Neural cell (in vitro differentiated cells): ENCODE measurements at regions not wholly inside any gene's neighbourhood (a gene's known extent, or its start where the extent isn't known, plus 50 kb on each side); places are given as distances from the start of the nearest gene placed in this dataset.

Source experiments
- H2AFZ ChIP-seq: fragments of 200-600, 300-800 bp; sonication (generic), shearing (Covaris generic); 2 replicates; pipeline ENCODE4 v1.6.0; 2014; ENCODE audit warnings: low read depth, mild to moderate bottlenecking, antibody characterized with exemption, low read length, moderate library complexity
- H3F3A ChIP-seq: fragments of 200-600 bp; shearing (Covaris generic); 2 replicates; pipeline ENCODE4 v1.6.1; 2016; ENCODE audit warnings: mild to moderate bottlenecking, moderate library complexity, mixed read lengths, antibody characterized with exemption, low read length; ENCODE audit not compliant: insufficient read depth, poor library complexity, severe bottlenecking
- H3K27ac ChIP-seq: fragments of 200-600, 300-800 bp; sonication (generic), shearing (Covaris generic); 2 replicates; pipeline ENCODE4 v1.5.1; 2014; ENCODE audit warnings: mild to moderate bottlenecking, low read length, moderate library complexity
- H3K27me3 ChIP-seq: fragments of 300-800, 200-600 bp; sonication (generic), shearing (Covaris generic); 2 replicates; pipeline ENCODE4 v1.6.0; 2014; ENCODE audit warnings: mild to moderate bottlenecking, low read depth, low read length, moderate library complexity; ENCODE audit not compliant: insufficient read depth
- H3K36me3 ChIP-seq: fragments of 300-800, 200-600 bp; sonication (generic), shearing (Covaris generic); 2 replicates; pipeline ENCODE4 v1.5.1; 2014; ENCODE audit warnings: mild to moderate bottlenecking, antibody characterized with exemption, low read length, moderate library complexity; ENCODE audit not compliant: insufficient read depth
- H3K4me2 ChIP-seq: fragments of 300-800, 200-600 bp; sonication (generic), shearing (Covaris generic); 2 replicates; pipeline ENCODE4 v1.6.0; 2014; ENCODE audit warnings: mild to moderate bottlenecking, low read length
- H3K4me3 ChIP-seq: fragments of 300-800, 200-600 bp; sonication (generic), shearing (Covaris generic); 2 replicates; pipeline ENCODE4 v1.5.1; 2014; ENCODE audit warnings: mild to moderate bottlenecking, low read length, moderate library complexity
- H3K79me2 ChIP-seq: fragments of 200-600 bp; shearing (Covaris generic); replicated peaks from 2 replicates; pipeline ENCODE4 v1.6.0; 2014; ENCODE audit warnings: mild to moderate bottlenecking, low read length, moderate library complexity; ENCODE audit not compliant: insufficient read depth
- H3K9ac ChIP-seq: fragments of 300-800, 200-600 bp; sonication (generic), shearing (Covaris generic); 2 replicates; pipeline ENCODE4 v1.6.1; 2016; ENCODE audit warnings: mild to moderate bottlenecking, low read length, mixed read lengths
- H3K9me2 ChIP-seq: fragments of 200-600 bp; shearing (Covaris generic); 2 replicates; pipeline ENCODE4 v1.6.1; 2016; ENCODE audit warnings: mild to moderate bottlenecking, low read length, mixed read lengths; ENCODE audit not compliant: insufficient read depth
- H3K9me3 ChIP-seq: fragments of 200-600, 300-800 bp; sonication (generic), shearing (Covaris generic); 2 replicates; pipeline ENCODE4 v1.6.1; 2016; ENCODE audit warnings: mild to moderate bottlenecking, mixed run types, low read length, moderate library complexity, mixed read lengths
- H4K20me1 ChIP-seq: fragments of 200-600 bp; shearing (Covaris generic); 2 replicates; pipeline ENCODE4 v1.6.1; 2016; ENCODE audit warnings: mild to moderate bottlenecking, mixed run types; ENCODE audit not compliant: insufficient read depth
- CTCF ChIP-seq: fragments of 450-650 bp; IDR thresholded peaks from 2 replicates; pipeline ENCODE4 v1.5.1; 2014; ENCODE audit warnings: antibody characterized with exemption, mild to moderate bottlenecking, moderate library complexity; ENCODE audit not compliant: poor library complexity, severe bottlenecking
- EP300 ChIP-seq: fragments of 450-650 bp; conservative IDR thresholded peaks from 2 replicates; pipeline ENCODE4 v1.6.1; 2014; ENCODE audit warnings: antibody characterized with exemption, mild to moderate bottlenecking, moderate library complexity; ENCODE audit not compliant: poor library complexity, severe bottlenecking
- EZH2 ChIP-seq: fragments of 200-600, 300-800 bp; shearing (Covaris generic), sonication (generic); IDR thresholded peaks from 2 replicates; pipeline ENCODE4 v1.6.1; 2014; ENCODE audit warnings: antibody characterized with exemption, low read length, borderline replicate concordance, mild to moderate bottlenecking; ENCODE audit not compliant: insufficient read depth, poor library complexity, severe bottlenecking
- MXI1 ChIP-seq: fragments of 450-650 bp; conservative IDR thresholded peaks from 2 replicates; pipeline ENCODE4 v1.6.1; 2014; ENCODE audit warnings: antibody characterized with exemption, mild to moderate bottlenecking; ENCODE audit not compliant: poor library complexity, severe bottlenecking
- POLR2AphosphoS5 ChIP-seq: IDR thresholded peaks from 2 replicates; pipeline ENCODE4 v1.6.1; 2012
- RAD21 ChIP-seq: fragments of 450-650 bp; conservative IDR thresholded peaks from 2 replicates; pipeline ENCODE4 v1.6.1; 2014; ENCODE audit warnings: antibody characterized with exemption, mild to moderate bottlenecking, moderate library complexity
- REST ChIP-seq: IDR thresholded peaks from 2 replicates; pipeline ENCODE4 v1.6.1; 2012; ENCODE audit warnings: borderline replicate concordance
- SMC3 ChIP-seq: fragments of 450-650 bp; conservative IDR thresholded peaks from 2 replicates; pipeline ENCODE4 v1.6.1; 2014; ENCODE audit warnings: antibody characterized with exemption, mild to moderate bottlenecking, moderate library complexity; ENCODE audit not compliant: poor library complexity
- TAF1 ChIP-seq: IDR thresholded peaks from 2 replicates; pipeline ENCODE4 v1.6.1; 2012; ENCODE audit warnings: low read depth

- no peak overlapping the region for H3K4me2 ChIP-seq
- no peaks in the 10 kb centered on the region for H4K20me1 ChIP-seq
- H3K9ac ChIP-seq = no peak overlapping the region
- no peaks in the 10 kb centered on the region for H3F3A ChIP-seq
- H3K79me2 ChIP-seq = no peaks in the 10 kb centered on the region
- no peaks in the 10 kb centered on the region for H3K36me3 ChIP-seq
- H2AFZ ChIP-seq = no peak overlapping the region
- TF ChIP-seq MXI1 = no peak
- no peak for TF ChIP-seq EZH2
- no peak for TF ChIP-seq POLR2AphosphoS5
- TF ChIP-seq TAF1 = no peak
- TF ChIP-seq CTCF = no peak
- TF ChIP-seq SMC3 = no peak
- TF ChIP-seq RAD21 = no peak
- no peak for TF ChIP-seq REST
- no peak for TF ChIP-seq EP300
- H3K27me3 ChIP-seq = no peaks in the 10 kb centered on the region
- no peaks in the 10 kb centered on the region for H3K9me2 ChIP-seq
- no peaks in the 10 kb centered on the region for H3K9me3 ChIP-seq
- H3K4me3 ChIP-seq = no peak overlapping the region
- H3K27ac ChIP-seq = no peak overlapping the region
Measured at GRCh38 chr11:8776209-8776608, 93.6 kb downstream of the RPL27A start.

GRCh38 chr11:8777907-8778767, 95.5 kb downstream of the RPL27A start:
- Histone ChIP-seq H3K36me3 (no peaks in the 10 kb centered on the region), H3K9me2 (no peaks in the 10 kb centered on the region), H3K4me3 (no peak overlapping the region), H3K27ac (no peak overlapping the region), H3K27me3 (no peaks in the 10 kb centered on the region), H3F3A (no peaks in the 10 kb centered on the region), H2AFZ (no peak overlapping the region), H3K4me2 (no peak overlapping the region), H3K79me2 (no peaks in the 10 kb centered on the region), H4K20me1 (no peaks in the 10 kb centered on the region), H3K9ac (no peak overlapping the region), H3K9me3 (no peaks in the 10 kb centered on the region)
- TF ChIP-seq EZH2 = no peak
- TF ChIP-seq CTCF = no peak
- no peak for TF ChIP-seq RAD21
- no peak for TF ChIP-seq POLR2AphosphoS5
- TF ChIP-seq MXI1 = no peak
- no peak for TF ChIP-seq REST
- no peak for TF ChIP-seq TAF1
- TF ChIP-seq EP300 = no peak
- TF ChIP-seq SMC3 = no peak
